AG04450 (cell line): ENCODE measurements at regions not wholly inside any gene's neighbourhood (a gene's known extent, or its start where the extent isn't known, plus 50 kb on each side); places are given as distances from the start of the nearest gene placed in this dataset.

Experiments
- CTCF ChIA-PET: fragments of 300-600, 350-600 bp; formaldehyde crosslinking; extraction: SDS; loops from one replicate; lab custom pipeline; 2022; ENCODE audit warnings: antibody characterized with exemption, inconsistent platforms; lab: Charles Lee
- POLR2A ChIA-PET: fragments of 350-600 bp; formaldehyde crosslinking; extraction: SDS; loops from one replicate; lab custom pipeline; 2021; ENCODE audit warnings: antibody characterized with exemption, inconsistent platforms; lab: Yijun Ruan, JAX
- DNase-seq: peaks from one replicate; pipeline ENCODE4 v3.0.0-alpha.2; 2011; ENCODE audit warnings: low read depth, low spot score
- H3K27ac ChIP-seq: one replicate; pipeline ENCODE4 v1.5.1; 2012; ENCODE audit warnings: low read depth, low read length, control low read depth
- H3K27me3 ChIP-seq: one replicate; pipeline ENCODE4 v1.6.0; 2012; ENCODE audit warnings: low read length; ENCODE audit not compliant: control insufficient read depth, insufficient read depth
- H3K4me3 ChIP-seq: 2 replicates; pipeline ENCODE4 v1.5.1; 2011; ENCODE audit warnings: mild to moderate bottlenecking, low read depth, low read length, control low read depth
- H3K9me3 ChIP-seq: 2 replicates; pipeline ENCODE4 v1.5.1; 2012; ENCODE audit warnings: low read length; ENCODE audit not compliant: control insufficient read depth, insufficient read depth
- TF ChIP-seq, protein P1 (sequence below): IDR thresholded peaks from 2 replicates; pipeline ENCODE4 v1.5.1; 2011; ENCODE audit warnings: low read depth, low read length, control low read depth, inconsistent platforms

- no peak for DNase-seq
- TF ChIP-seq, protein P1, sequence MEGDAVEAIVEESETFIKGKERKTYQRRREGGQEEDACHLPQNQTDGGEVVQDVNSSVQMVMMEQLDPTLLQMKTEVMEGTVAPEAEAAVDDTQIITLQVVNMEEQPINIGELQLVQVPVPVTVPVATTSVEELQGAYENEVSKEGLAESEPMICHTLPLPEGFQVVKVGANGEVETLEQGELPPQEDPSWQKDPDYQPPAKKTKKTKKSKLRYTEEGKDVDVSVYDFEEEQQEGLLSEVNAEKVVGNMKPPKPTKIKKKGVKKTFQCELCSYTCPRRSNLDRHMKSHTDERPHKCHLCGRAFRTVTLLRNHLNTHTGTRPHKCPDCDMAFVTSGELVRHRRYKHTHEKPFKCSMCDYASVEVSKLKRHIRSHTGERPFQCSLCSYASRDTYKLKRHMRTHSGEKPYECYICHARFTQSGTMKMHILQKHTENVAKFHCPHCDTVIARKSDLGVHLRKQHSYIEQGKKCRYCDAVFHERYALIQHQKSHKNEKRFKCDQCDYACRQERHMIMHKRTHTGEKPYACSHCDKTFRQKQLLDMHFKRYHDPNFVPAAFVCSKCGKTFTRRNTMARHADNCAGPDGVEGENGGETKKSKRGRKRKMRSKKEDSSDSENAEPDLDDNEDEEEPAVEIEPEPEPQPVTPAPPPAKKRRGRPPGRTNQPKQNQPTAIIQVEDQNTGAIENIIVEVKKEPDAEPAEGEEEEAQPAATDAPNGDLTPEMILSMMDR, result no peak
- POLR2A ChIA-PET, result no interaction called here
- H3K4me3 ChIP-seq, result no peak overlapping the region
- peaks cover 15% of the 10 kb centered on the region for H3K27me3 ChIP-seq
- no peak overlapping the region for H3K27ac ChIP-seq
- CTCF ChIA-PET, result interaction anchor here (1.2 kb wide), 1 partner anchor 598 kb away, joined by 3 read pairs; no protein-coding TSS in a partner anchor
- no peaks in the 10 kb centered on the region for H3K9me3 ChIP-seq
Measured at GRCh38 chr9:95634536-95634935, 117.8 kb upstream of the PTCH1 start.

- POLR2A ChIA-PET, result no interaction called here
- peaks cover 15% of the 10 kb centered on the region for H3K27me3 ChIP-seq
- no peak overlapping the region for H3K4me3 ChIP-seq
- CTCF ChIA-PET, result no interaction called here
- no peaks in the 10 kb centered on the region for H3K9me3 ChIP-seq
- no peak for DNase-seq
- no peak overlapping the region for H3K27ac ChIP-seq
- TF ChIP-seq, protein P1, result no peak
Measured at GRCh38 chr9:95634114-95634513, 117.3 kb upstream of the PTCH1 start.

DNA sequence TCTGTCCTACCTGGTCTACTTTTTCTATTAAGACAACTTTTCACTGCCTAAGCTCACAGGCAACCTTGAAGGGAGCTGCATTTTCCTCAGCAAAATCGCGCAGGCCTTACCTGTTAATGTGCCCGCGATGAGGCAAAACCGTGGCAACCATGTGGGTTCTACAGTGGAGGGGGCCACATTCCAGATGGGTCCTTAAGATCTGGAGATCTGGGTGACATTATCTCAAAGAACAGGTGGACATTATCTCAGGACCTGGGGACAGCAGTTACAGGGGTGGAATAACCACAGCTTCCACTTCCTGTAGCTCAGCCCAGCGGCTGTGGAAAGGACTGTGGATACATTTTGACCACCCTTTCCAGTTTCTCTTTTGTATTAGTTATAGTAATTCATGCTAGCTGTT, 112.8 kb upstream of the PTCH1 start:
- ChIA-PET POLR2A (no interaction called here), CTCF (no interaction called here)
- TF ChIP-seq, protein P1, result no peak
- H3K27me3 ChIP-seq, result peaks cover 17% of the 10 kb centered on the region
- DNase-seq, result no peak
- peaks cover 10% of the 10 kb centered on the region; the same call in 1 of the 2 replicates for H3K9me3 ChIP-seq
- no peak overlapping the region for H3K4me3 ChIP-seq
- H3K27ac ChIP-seq, result no peak overlapping the region

GRCh38 chr9:95627802-95628201, 111.0 kb upstream of the PTCH1 start:
- ChIA-PET POLR2A (no interaction called here), CTCF (no interaction called here)
- TF ChIP-seq, protein P1, result no peak
- Histone ChIP-seq H3K9me3 (peaks cover 10% of the 10 kb centered on the region; the same call in 1 of the 2 replicates), H3K27ac (no peak overlapping the region), H3K4me3 (no peak overlapping the region), H3K27me3 (peaks cover 17% of the 10 kb centered on the region)
- DNase-seq, result no peak

- TF ChIP-seq, protein P1, result no peak
- Histone ChIP-seq H3K27ac (no peak overlapping the region), H3K9me3 (peaks cover 10% of the 10 kb centered on the region; the same call in 1 of the 2 replicates), H3K4me3 (no peak overlapping the region), H3K27me3 (peaks cover 11% of the 10 kb centered on the region)
- ChIA-PET CTCF (interaction anchor here (1.4 kb wide), 1 partner anchor 591 kb away, joined by 3 read pairs; no protein-coding TSS in a partner anchor), POLR2A (no interaction called here)
- DNase-seq, result no peak
Measured at GRCh38 chr9:95626885-95627558, 110.3 kb upstream of the PTCH1 start.
